Upper lobe of left lung (tissue), 6 donors: ENCODE measurements at regions not wholly inside any gene's neighbourhood (a gene's known extent, or its start where the extent isn't known, plus 50 kb on each side); places are given as distances from the start of the nearest gene placed in this dataset.

ENCODE experiments used
- ATAC-seq, 2 donors: fragments of 200-7000 bp; cut with Tn5 transposase; one replicate each; pipeline ENCODE4 v1.9.1; 2022; ENCODE audit warnings: mild to moderate bottlenecking in 2 of 2, moderate library complexity in 2 of 2; ENCODE audit not compliant: low FRiP score in 2 of 2
- DNase-seq, 2 donors: peaks; one replicate each; pipeline ENCODE4 v3.0.0-alpha.2; 2019 to 2020
- H3K27ac ChIP-seq, 4 donors: fragments of 200-600 bp; sonication (generic); one replicate each; pipeline ENCODE4 v1.5.1; 2016 to 2019
- H3K27me3 ChIP-seq, 4 donors: fragments of 200-600 bp; sonication (generic); one replicate each; pipeline ENCODE4 v1.5.1; 2017 to 2019
- H3K36me3 ChIP-seq, 4 donors: fragments of 200-600 bp; sonication (generic); one replicate each; pipeline ENCODE4 v1.5.1; 2016 to 2019
- H3K4me1 ChIP-seq, 4 donors: fragments of 200-600 bp; sonication (generic); one replicate each; pipeline ENCODE4 v1.5.1; 2018 to 2019
- H3K4me3 ChIP-seq, 4 donors: fragments of 200-600 bp; sonication (generic); one replicate each; pipeline ENCODE4 v1.5.1; 2017 to 2019; ENCODE audit warnings: mild to moderate bottlenecking in 2 of 4, moderate library complexity in 1 of 4
- H3K9me3 ChIP-seq, 4 donors: fragments of 200-600 bp; sonication (generic); one replicate each; pipeline ENCODE4 v1.5.1; 2018 to 2019
- CTCF ChIP-seq, 6 experiments: fragments of 450-650 bp in 4 of 6; fragments of 200-600 bp in 2 of 6; sonication (generic) in 2 of 6; IDR thresholded peaks; one replicate each; pipeline ENCODE4 v1.5.1; 2016 to 2019; ENCODE audit warnings: antibody characterized with exemption in 6 of 6
- EP300 ChIP-seq, 4 donors: sonication (generic); formaldehyde crosslinking; IDR thresholded peaks; one replicate each; pipeline ENCODE4 v1.5.1; 2017; ENCODE audit warnings: antibody characterized with exemption in 4 of 4, control low read depth in 2 of 4
- POLR2A ChIP-seq, 4 donors: fragments of 450-650 bp; IDR thresholded peaks; one replicate each; pipeline ENCODE4 v1.5.1; 2016 to 2017; ENCODE audit warnings: antibody characterized with exemption in 4 of 4, mild to moderate bottlenecking in 2 of 4
- POLR2AphosphoS5 ChIP-seq, 2 donors: sonication (generic); formaldehyde crosslinking; IDR thresholded peaks; one replicate each; pipeline ENCODE4 v1.5.1; 2017; ENCODE audit warnings: antibody characterized with exemption in 2 of 2
- WGBS, 2 donors: methylation state at CpG; one replicate each; pipeline ENCODE4 v1.1.5; 2017 to 2018; 5-methylcytosine and 5-hydroxymethylcytosine counted together
- donor health status: DM: no; HTN: no; CAD: no; lungs with moderate emphysema.
- donor health status: DM: no; HTN: yes; CAD: no; lungs with severe emphysema.

- no peak overlapping the region for H3K27ac ChIP-seq
- ATAC-seq, result no peak
- H3K9me3 ChIP-seq, result no peaks in the 10 kb centered on the region
- no peaks in the 10 kb centered on the region for H3K27me3 ChIP-seq
- no peak overlapping the region for H3K4me3 ChIP-seq
- H3K36me3 ChIP-seq, result no peaks in the 10 kb centered on the region
- H3K4me1 ChIP-seq, result peaks cover 0 to 5% (median 5%) of the 10 kb centered on the region in 4 donors
- no peak for DNase-seq
- no peak for TF ChIP-seq CTCF (IDR thresholded peaks at IDR 0.05)
- TF ChIP-seq POLR2A (IDR thresholded peaks at IDR 0.05), result no peak
- no peak for TF ChIP-seq POLR2AphosphoS5 (IDR thresholded peaks at IDR 0.05)
- TF ChIP-seq EP300 (IDR thresholded peaks at IDR 0.05), result no peak
- WGBS, 2 donors, result 90 to 94% methylated on average over 2 of the region's 2 CpGs
Measured at GRCh38 chr3:177317247-177317646, 120.0 kb upstream of the TBL1XR1 start.

- Histone ChIP-seq H3K27ac (no peak overlapping the region), H3K36me3 (no peaks in the 10 kb centered on the region), H3K4me3 (no peak overlapping the region), H3K4me1 (peaks cover 0 to 5% (median 5%) of the 10 kb centered on the region in 4 donors), H3K27me3 (no peaks in the 10 kb centered on the region), H3K9me3 (no peaks in the 10 kb centered on the region)
- no peak for DNase-seq
- TF ChIP-seq CTCF (IDR thresholded peaks at IDR 0.05) (no peak), POLR2A (IDR thresholded peaks at IDR 0.05) (no peak), EP300 (IDR thresholded peaks at IDR 0.05) (no peak), POLR2AphosphoS5 (IDR thresholded peaks at IDR 0.05) (no peak)
- ATAC-seq, result no peak
- WGBS, 2 donors, result 96 to 100% methylated on average over 1 of the region's 1 CpG
Measured at GRCh38 chr3:177318559-177318958, 121.3 kb upstream of the TBL1XR1 start.

GRCh38 chr3:177320765-177321247 is 123.5 kb upstream of the TBL1XR1 start:
- 57% methylated on average over 4 of the region's 4 CpGs for WGBS, 2 donors
- Histone ChIP-seq H3K9me3 (no peaks in the 10 kb centered on the region), H3K27ac (no peak overlapping the region), H3K27me3 (no peaks in the 10 kb centered on the region), H3K4me1 (peaks cover 0 to 5% (median 5%) of the 10 kb centered on the region in 4 donors), H3K4me3 (no peak overlapping the region), H3K36me3 (no peaks in the 10 kb centered on the region)
- TF ChIP-seq CTCF (IDR thresholded peaks at IDR 0.05) (no peak), POLR2A (IDR thresholded peaks at IDR 0.05) (no peak), POLR2AphosphoS5 (IDR thresholded peaks at IDR 0.05) (no peak), EP300 (IDR thresholded peaks at IDR 0.05) (no peak)
- DNase-seq, result no peak
- ATAC-seq, result no peak

- Histone ChIP-seq H3K27me3 (no peaks in the 10 kb centered on the region), H3K4me1 (peaks cover 0 to 5% (median 5%) of the 10 kb centered on the region in 4 donors), H3K4me3 (no peak overlapping the region), H3K27ac (no peak overlapping the region), H3K36me3 (no peaks in the 10 kb centered on the region), H3K9me3 (no peaks in the 10 kb centered on the region)
- 64 to 74% methylated on average over 6 of the region's 6 CpGs for WGBS, 2 donors
- no peak for TF ChIP-seq POLR2AphosphoS5 (IDR thresholded peaks at IDR 0.05)
- TF ChIP-seq POLR2A (IDR thresholded peaks at IDR 0.05), result no peak
- no peak for TF ChIP-seq CTCF (IDR thresholded peaks at IDR 0.05)
- TF ChIP-seq EP300 (IDR thresholded peaks at IDR 0.05), result no peak
- DNase-seq (no peak), ATAC-seq (no peak)
Measured at GRCh38 chr3:177321819-177322218, 124.5 kb upstream of the TBL1XR1 start.

GRCh38 chr3:177322881-177323280 is 125.6 kb upstream of the TBL1XR1 start:
- Histone ChIP-seq H3K36me3 (no peaks in the 10 kb centered on the region), H3K27ac (no peak overlapping the region), H3K4me3 (no peak overlapping the region), H3K27me3 (no peaks in the 10 kb centered on the region), H3K9me3 (no peaks in the 10 kb centered on the region), H3K4me1 (peaks cover 0 to 5% (median 5%) of the 10 kb centered on the region in 4 donors)
- ATAC-seq (no peak), DNase-seq (peak in 1 of 2 donors; percentile 63)
- WGBS, 2 donors, result 79 to 86% methylated on average over 10 of the region's 10 CpGs
- TF ChIP-seq POLR2A (IDR thresholded peaks at IDR 0.05) (no peak), CTCF (IDR thresholded peaks at IDR 0.05) (no peak), EP300 (IDR thresholded peaks at IDR 0.05) (no peak), POLR2AphosphoS5 (IDR thresholded peaks at IDR 0.05) (no peak)
